HepG2 (cell line): ENCODE measurements at regions not wholly inside any gene's neighbourhood (a gene's known extent, or its start where the extent isn't known, plus 50 kb on each side); places are given as distances from the start of the nearest gene placed in this dataset.

Source experiments
- ATAC-seq: fragments of 200-7000 bp; cut with Tn5 transposase; 3 replicates; pipeline ENCODE4 v1.9.1; 2020; ENCODE audit warnings: mild to moderate bottlenecking, moderate library complexity
- BruUV-seq: library from RNA; stranded (reverse); fragments of 400-500 nt; replicated peaks from 2 replicates; lab custom pipeline; 2021; lab: Mats Ljungman, UMichigan
- CTCF ChIA-PET: fragments of 300-600 bp; formaldehyde crosslinking; extraction: SDS; loops from one replicate; lab custom pipeline; 2021; ENCODE audit warnings: low total read pairs, inconsistent platforms, low intra/inter-chr PET ratio; lab: Yijun Ruan, JAX
- POLR2A ChIA-PET: fragments of 350-600 bp; sonication (Branson Sonifier 250); formaldehyde crosslinking; loops from one replicate; lab custom pipeline; 2020; ENCODE audit warnings: antibody characterized with exemption, inconsistent platforms; lab: Yijun Ruan, JAX
- DNase-seq: peaks from one replicate; pipeline ENCODE4 v3.0.0-alpha.2; 2015; ENCODE audit warnings: low spot score
- FAIRE-seq: peaks from 3 replicates; lab custom pipeline; 2011; peaks lifted over from hg19 to GRCh38; lab: Jason Lieb, UNC
- H2AFZ ChIP-seq: one replicate; pipeline ENCODE4 v1.6.1; 2011; ENCODE audit warnings: low read length, inconsistent platforms
- H3K27ac ChIP-seq: fragments of 300-600 bp; 3 replicates; pipeline ENCODE4 v1.8.0; 2011; ENCODE audit warnings: mixed run types, mild to moderate bottlenecking, mixed read lengths, low read length, inconsistent platforms; ENCODE audit not compliant: insufficient read depth; ENCODE audit errors: extremely low read length
- H3K27me3 ChIP-seq, 2 experiments: fragments of 200-600 bp in 1 of 2; 2 replicates in 1 of 2; 3 replicates in 1 of 2; pipeline versions ENCODE4 v1.6.0 to v1.8.0; 2011; ENCODE audit warnings: low read length in 2 of 2, mild to moderate bottlenecking in 2 of 2, moderate library complexity in 2 of 2, inconsistent platforms in 1 of 2; ENCODE audit not compliant: insufficient read depth in 2 of 2, control insufficient read depth in 1 of 2
- H3K36me3 ChIP-seq, 2 experiments: fragments of 200-600 bp in 1 of 2; replicated peaks in 1 of 2; 2 replicates in 1 of 2; 3 replicates in 1 of 2; pipeline versions ENCODE4 v1.5.1 to v1.8.0; 2011; ENCODE audit warnings: low read length in 2 of 2, inconsistent platforms in 1 of 2; ENCODE audit not compliant: insufficient read depth in 2 of 2, control insufficient read depth in 1 of 2
- H3K4me1 ChIP-seq: 2 replicates; pipeline ENCODE4 v1.5.1; 2012; ENCODE audit warnings: low read length, inconsistent platforms; ENCODE audit not compliant: insufficient read depth
- H3K4me2 ChIP-seq: 2 replicates; pipeline ENCODE4 v1.6.0; 2011; ENCODE audit warnings: low read depth, low read length, inconsistent platforms
- H3K4me3 ChIP-seq, 3 experiments: fragments of 200-600 bp in 1 of 3; sonication (generic), shearing (Covaris generic) in 1 of 3; replicated peaks in 1 of 3; 2 replicates each; pipeline ENCODE4 v1.5.1; 2011 to 2016; ENCODE audit warnings: low read length in 3 of 3, inconsistent platforms in 2 of 3, low read depth in 2 of 3, mild to moderate bottlenecking in 2 of 3, control low read depth in 1 of 3, mixed read lengths in 1 of 3; ENCODE audit not compliant: insufficient read depth in 1 of 3
- H3K79me2 ChIP-seq: one replicate; pipeline ENCODE4 v1.6.1; 2011; ENCODE audit warnings: low read length, inconsistent platforms; ENCODE audit not compliant: insufficient read depth
- H3K9ac ChIP-seq: 2 replicates; pipeline ENCODE4 v1.6.0; 2011; ENCODE audit warnings: mild to moderate bottlenecking, low read depth, low read length, inconsistent platforms; ENCODE audit not compliant: insufficient read depth
- H3K9me3 ChIP-seq: 2 replicates; pipeline ENCODE4 v1.5.1; 2012; ENCODE audit warnings: mild to moderate bottlenecking, low read length
- H4K20me1 ChIP-seq: 2 replicates; pipeline ENCODE4 v1.6.0; 2011; ENCODE audit warnings: inconsistent platforms, mild to moderate bottlenecking, low read length, moderate library complexity; ENCODE audit not compliant: insufficient read depth
- DZIP1 ChIP-seq: sonication (generic); formaldehyde crosslinking; IDR thresholded peaks from 2 replicates; pipeline ENCODE4 v1.5.0; 2020; ENCODE audit warnings: mild to moderate bottlenecking, missing genetic modification reagents
- MAFG ChIP-seq: sonication (generic); formaldehyde crosslinking; IDR thresholded peaks from 2 replicates; pipeline ENCODE4 v1.5.1; 2020; ENCODE audit warnings: mild to moderate bottlenecking, missing genetic modification reagents
- POLR2AphosphoS5 ChIP-seq: IDR thresholded peaks from 2 replicates; pipeline ENCODE4 v1.6.1; 2012; ENCODE audit warnings: low read depth, low read length
- PREB ChIP-seq: sonication (generic); formaldehyde crosslinking; IDR thresholded peaks from 2 replicates; pipeline ENCODE4 v1.4.0; 2020; ENCODE audit warnings: missing genetic modification reagents
- ZFY ChIP-seq: sonication (generic); formaldehyde crosslinking; IDR thresholded peaks from 2 replicates; pipeline ENCODE4 v1.4.0; 2020; ENCODE audit warnings: missing genetic modification reagents
- ZNF234 ChIP-seq: sonication (generic); formaldehyde crosslinking; conservative IDR thresholded peaks from 2 replicates; pipeline ENCODE4 v1.5.1; 2020; ENCODE audit warnings: mild to moderate bottlenecking, missing genetic modification reagents
- ZNF292 ChIP-seq: sonication (generic); formaldehyde crosslinking; IDR thresholded peaks from 2 replicates; pipeline ENCODE4 v1.8.1; 2022; ENCODE audit warnings: mild to moderate bottlenecking, low read depth, missing genetic modification reagents, borderline replicate concordance
- ZNF577 ChIP-seq: sonication (generic); formaldehyde crosslinking; IDR thresholded peaks from 2 replicates; pipeline ENCODE4 v1.4.0; 2020; ENCODE audit warnings: mild to moderate bottlenecking, low read depth, missing genetic modification reagents, borderline replicate concordance
- in situ Hi-C: cut with HindIII; loops from 2 replicates; pipeline ENCODE4 v1.10.0; 2017; ENCODE audit warnings: low pct_unique_long_range_greater_than_20kb; ENCODE audit not compliant: extremely low pct_ligation_motif_present
- intact Hi-C: fragments of 100-400 bp; cut with micrococcal nuclease; formaldehyde crosslinking; loops from one replicate; pipeline ENCODE4 v1.10.0; 2022; ENCODE audit not compliant: unreplicated experiment

- H2AFZ ChIP-seq = no peak overlapping the region
- DNase-seq (no peak), FAIRE-seq (no peak), ATAC-seq (no peak)
- H3K9me3 ChIP-seq = no peaks in the 10 kb centered on the region
- H3K79me2 ChIP-seq = no peaks in the 10 kb centered on the region
- H4K20me1 ChIP-seq = no peaks in the 10 kb centered on the region
- no peaks in the 10 kb centered on the region for H3K27me3 ChIP-seq
- no peak for TF ChIP-seq ZNF234 (CRISPR knock-in tag)
- TF ChIP-seq PREB (CRISPR knock-in tag) = no peak
- no peak for TF ChIP-seq DZIP1 (CRISPR knock-in tag)
- no peak for TF ChIP-seq MAFG (CRISPR knock-in tag)
- TF ChIP-seq ZNF577 (CRISPR knock-in tag) = no peak
- TF ChIP-seq ZNF292 (CRISPR knock-in tag) = no peak
- no peak for TF ChIP-seq POLR2AphosphoS5
- TF ChIP-seq ZFY (CRISPR knock-in tag) = no peak
- in situ Hi-C loops = no loop called here
- POLR2A ChIA-PET = no interaction called here
- H3K4me1 ChIP-seq = no peaks in the 10 kb centered on the region
- no peak overlapping the region for H3K4me2 ChIP-seq
- no TSS peak for BruUV-seq
- CTCF ChIA-PET = no interaction called here
- no peak overlapping the region for H3K27ac ChIP-seq
- H3K36me3 ChIP-seq = no peaks in the 10 kb centered on the region
- no peak overlapping the region for H3K4me3 ChIP-seq
- intact Hi-C loops = no loop called here
- H3K9ac ChIP-seq = no peak overlapping the region
Observed at GRCh38 chr13:34671137-34671536, 270.9 kb upstream of the NBEA start.
